ENCODE measurements at regions not wholly inside any gene's neighbourhood (a gene's known extent, or its start where the extent isn't known, plus 50 kb on each side); places are given as distances from the start of the nearest gene placed in this dataset.

DNA sequence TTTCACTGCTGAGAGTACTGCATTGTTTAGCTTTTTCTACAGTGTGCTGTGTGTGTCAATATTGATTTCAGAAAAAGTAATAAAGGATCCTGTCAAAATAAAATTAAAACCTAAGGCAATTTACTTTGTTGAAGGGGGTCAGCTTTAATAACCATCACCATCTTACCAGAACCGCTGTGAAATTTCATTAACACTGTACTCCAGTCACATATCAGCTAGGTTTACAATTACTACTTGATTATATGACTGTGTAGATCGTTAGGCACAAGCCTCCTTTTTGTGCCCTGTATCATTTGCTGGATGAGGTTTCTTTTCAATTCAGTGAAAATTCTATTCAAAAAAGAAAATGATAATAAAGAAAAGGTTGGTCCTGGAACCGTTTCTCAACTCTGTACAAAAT, 917.2 kb downstream of the CENPC start:
- DNase-seq (ENCODE audit: low read depth, low spot score): no peak
- POLR2A ChIA-PET: no interaction called here
- dilution Hi-C loops (cut with MboI; ENCODE audit: extremely low pct_ligation_motif_present, low sequenced_read_pairs): no loop called here
- no peaks in the 10 kb centered on the region for H3K4me1 ChIP-seq (ENCODE audit: control insufficient read depth, extremely low read depth, insufficient read depth, low read length)
- no peak overlapping the region for H3K4me2 ChIP-seq (ENCODE audit: insufficient read depth, low read length)
- H3K4me3 ChIP-seq (replicated peaks in 1 of 3; ENCODE audit: insufficient read depth in 1 of 3, low read depth in 1 of 3, low read length in 3 of 3): no peak overlapping the region
- intact Hi-C loops (cut with micrococcal nuclease): no loop called here
- no TSS peak for BruUV-seq (replicated peaks)
- no peaks in the 10 kb centered on the region for H4K20me1 ChIP-seq (replicated peaks; ENCODE audit: control insufficient read depth, extremely low read depth, insufficient read depth, low read length)
- H3K79me2 ChIP-seq (ENCODE audit: control insufficient read depth, insufficient read depth, low read length): no peaks in the 10 kb centered on the region
- H3K36me3 ChIP-seq (ENCODE audit: control insufficient read depth in 2 of 2, extremely low read depth in 1 of 2, insufficient read depth in 2 of 2, low read length in 2 of 2): no peaks in the 10 kb centered on the region
- no peak overlapping the region for H3K9ac ChIP-seq (replicated peaks; ENCODE audit: extremely low read depth, insufficient read depth, low read length)
- no peak for FAIRE-seq
- H3K27ac ChIP-seq (ENCODE audit: insufficient read depth, low read depth, low read length): no peak overlapping the region
- CTCF ChIA-PET: no interaction called here
- H3K9me1 ChIP-seq (replicated peaks; ENCODE audit: control insufficient read depth, extremely low read depth, insufficient read depth, low read length): no peaks in the 10 kb centered on the region
- H3K9me3 ChIP-seq (replicated peaks; ENCODE audit: control insufficient read depth, insufficient read depth, low read length): no peaks in the 10 kb centered on the region
- no peaks in the 10 kb centered on the region for H3K27me3 ChIP-seq (ENCODE audit: control insufficient read depth in 2 of 2, insufficient read depth in 2 of 2, low read length in 2 of 2)
- no peak overlapping the region for H2AFZ ChIP-seq (ENCODE audit: low read depth, low read length)
- no peak for TF ChIP-seq GATA2 (IDR thresholded peaks at IDR 0.05; ENCODE audit: insufficient read depth, insufficient read length, low read depth, low read length)
- TF ChIP-seq, protein P1, sequence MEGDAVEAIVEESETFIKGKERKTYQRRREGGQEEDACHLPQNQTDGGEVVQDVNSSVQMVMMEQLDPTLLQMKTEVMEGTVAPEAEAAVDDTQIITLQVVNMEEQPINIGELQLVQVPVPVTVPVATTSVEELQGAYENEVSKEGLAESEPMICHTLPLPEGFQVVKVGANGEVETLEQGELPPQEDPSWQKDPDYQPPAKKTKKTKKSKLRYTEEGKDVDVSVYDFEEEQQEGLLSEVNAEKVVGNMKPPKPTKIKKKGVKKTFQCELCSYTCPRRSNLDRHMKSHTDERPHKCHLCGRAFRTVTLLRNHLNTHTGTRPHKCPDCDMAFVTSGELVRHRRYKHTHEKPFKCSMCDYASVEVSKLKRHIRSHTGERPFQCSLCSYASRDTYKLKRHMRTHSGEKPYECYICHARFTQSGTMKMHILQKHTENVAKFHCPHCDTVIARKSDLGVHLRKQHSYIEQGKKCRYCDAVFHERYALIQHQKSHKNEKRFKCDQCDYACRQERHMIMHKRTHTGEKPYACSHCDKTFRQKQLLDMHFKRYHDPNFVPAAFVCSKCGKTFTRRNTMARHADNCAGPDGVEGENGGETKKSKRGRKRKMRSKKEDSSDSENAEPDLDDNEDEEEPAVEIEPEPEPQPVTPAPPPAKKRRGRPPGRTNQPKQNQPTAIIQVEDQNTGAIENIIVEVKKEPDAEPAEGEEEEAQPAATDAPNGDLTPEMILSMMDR (IDR thresholded peaks at IDR 0.05; ENCODE audit: extremely low read depth in 1 of 2, insufficient read depth in 1 of 2, low read depth in 1 of 2, low read length in 2 of 2): no peak
- TF ChIP-seq, protein P2, sequence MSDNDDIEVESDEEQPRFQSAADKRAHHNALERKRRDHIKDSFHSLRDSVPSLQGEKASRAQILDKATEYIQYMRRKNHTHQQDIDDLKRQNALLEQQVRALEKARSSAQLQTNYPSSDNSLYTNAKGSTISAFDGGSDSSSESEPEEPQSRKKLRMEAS (IDR thresholded peaks at IDR 0.05; ENCODE audit: insufficient read depth, insufficient read length): no peak
- no peak for TF ChIP-seq EZH2 (IDR thresholded peaks at IDR 0.05; ENCODE audit: borderline replicate concordance, low read depth, low read length, severe bottlenecking)
- no peak for TF ChIP-seq POLR2A (IDR thresholded peaks at IDR 0.05; ENCODE audit: low read depth, low read length)
- TF ChIP-seq POLR2AphosphoS5 (IDR thresholded peaks at IDR 0.05; ENCODE audit: insufficient read depth, low read depth, low read length): no peak
- TF ChIP-seq JUN (IDR thresholded peaks at IDR 0.05; ENCODE audit: borderline replicate concordance, insufficient read depth, insufficient read length, low read depth): no peak
- TF ChIP-seq MYC (IDR thresholded peaks at IDR 0.05; ENCODE audit: low read depth, low read length): no peak
- TF ChIP-seq FOS (IDR thresholded peaks at IDR 0.05; ENCODE audit: borderline replicate concordance, insufficient read depth, low read length): no peak

Measured in endothelial cell of umbilical vein (primary cell).